ENCODE measurements at regions not wholly inside any gene's neighbourhood (a gene's known extent, or its start where the extent isn't known, plus 50 kb on each side); places are given as distances from the start of the nearest gene placed in this dataset.
"Not testable (repeated sequence)": the region's sequence is repeated elsewhere in the genome, so short reads cannot be mapped to it uniquely, and the experiment has no call there.

- DNase-seq (ENCODE audit: low read depth in 3 of 3): not testable (repeated sequence)
Observed at GRCh38 chr9:89861371-89861770, 256.6 kb downstream of the GADD45G start.

- no peak for DNase-seq (ENCODE audit: low read depth in 3 of 3)
Observed at GRCh38 chr9:89862316-89862715, 257.5 kb downstream of the GADD45G start.

GRCh38 chr9:89863141-89863540, 258.3 kb downstream of the GADD45G start:
- DNase-seq (ENCODE audit: low read depth in 3 of 3): no peak

GRCh38 chr9:89863837-89864236, 259.0 kb downstream of the GADD45G start:
- DNase-seq (ENCODE audit: low read depth in 3 of 3): no peak

GRCh38 chr9:89864257-89864656, 259.4 kb downstream of the GADD45G start:
- no peak for DNase-seq (ENCODE audit: low read depth in 3 of 3)

- no peak for DNase-seq (ENCODE audit: low read depth in 3 of 3)
Observed at GRCh38 chr9:89864731-89865130, 259.9 kb downstream of the GADD45G start.

- DNase-seq (ENCODE audit: low read depth in 3 of 3): no peak
Observed at GRCh38 chr9:89865357-89865756, 260.5 kb downstream of the GADD45G start.

- DNase-seq (ENCODE audit: low read depth in 3 of 3): no peak
Observed at GRCh38 chr9:89865981-89866380, 261.2 kb downstream of the GADD45G start.

- DNase-seq (ENCODE audit: low read depth in 3 of 3): no peak
Observed at GRCh38 chr9:89866701-89867100, 261.9 kb downstream of the GADD45G start.

GRCh38 chr9:89868100-89868499, 263.3 kb downstream of the GADD45G start:
- DNase-seq (ENCODE audit: low read depth in 3 of 3): no peak

- DNase-seq (ENCODE audit: low read depth in 3 of 3): no peak
Observed at GRCh38 chr9:89869793-89870580, 265.2 kb downstream of the GADD45G start.

- no peak for DNase-seq (ENCODE audit: low read depth in 3 of 3)
Observed at GRCh38 chr9:89871871-89872331, 267.1 kb downstream of the GADD45G start.

- no peak for DNase-seq (ENCODE audit: low read depth in 3 of 3)
Observed at GRCh38 chr9:89872426-89872912, 267.7 kb downstream of the GADD45G start.

- DNase-seq (ENCODE audit: low read depth in 3 of 3): no peak
Observed at GRCh38 chr9:89872913-89873707, 268.3 kb downstream of the GADD45G start.

GRCh38 chr9:89873801-89874200, 269.0 kb downstream of the GADD45G start:
- no peak for DNase-seq (ENCODE audit: low read depth in 3 of 3)

GRCh38 chr9:89874351-89875321, 269.8 kb downstream of the GADD45G start:
- no peak for DNase-seq (ENCODE audit: low read depth in 3 of 3)

- DNase-seq (ENCODE audit: low read depth in 3 of 3): no peak
Observed at GRCh38 chr9:89877051-89878002, 272.5 kb downstream of the GADD45G start.

GRCh38 chr9:89878003-89878411, 273.2 kb downstream of the GADD45G start:
- DNase-seq (ENCODE audit: low read depth in 3 of 3): no peak

- no peak for DNase-seq (ENCODE audit: low read depth in 3 of 3)
Observed at GRCh38 chr9:89878687-89879086, 273.9 kb downstream of the GADD45G start.

- no peak for DNase-seq (ENCODE audit: low read depth in 3 of 3)
Observed at GRCh38 chr9:89879276-89879675, 274.5 kb downstream of the GADD45G start.
